ENCODE measurements at regions not wholly inside any gene's neighbourhood (a gene's known extent, or its start where the extent isn't known, plus 50 kb on each side); places are given as distances from the start of the nearest gene placed in this dataset.

GRCh38 chr13:105297839-105298238 lies 1237.6 kb downstream of the EFNB2 start:
- ATAC-seq (no peak), DNase-seq (no peak)
- Mint-ChIP-seq H3K9me3 (peaks cover 0 to 11% (median 0%) of the 10 kb centered on the region in 9 donors), H3K4me3 (no peak overlapping the region), H3K27ac (peak overlapping the region in 1 of 10 donors; percentile 31), H3K36me3 (no peaks in the 10 kb centered on the region), H3K27me3 (no peaks in the 10 kb centered on the region), H3K4me1 (no peaks in the 10 kb centered on the region)
- POLR2A ChIA-PET, result no interaction called here

- H3K36me3 Mint-ChIP-seq, result no peaks in the 10 kb centered on the region
These were observed 1243.5 kb downstream of the EFNB2 start for GRCh38 chr13:105291987-105292386.

GRCh38 chr13:105290596-105290995 lies 1244.9 kb downstream of the EFNB2 start:
- DNase-seq, result no peak
- POLR2A ChIA-PET, result no interaction called here
- ATAC-seq, result no peak
- H3K4me1 Mint-ChIP-seq, result no peaks in the 10 kb centered on the region
- no peaks in the 10 kb centered on the region for H3K27me3 Mint-ChIP-seq
- H3K36me3 Mint-ChIP-seq, result no peaks in the 10 kb centered on the region
- H3K9me3 Mint-ChIP-seq, result peaks cover 0 to 8% (median 0%) of the 10 kb centered on the region in 9 donors
- H3K27ac Mint-ChIP-seq, result no peak overlapping the region
- H3K4me3 Mint-ChIP-seq, result no peak overlapping the region

More at GRCh38 chr13:105291987-105292386, 1243.5 kb downstream of the EFNB2 start:
- Mint-ChIP-seq H3K9me3 (peaks cover 0 to 11% (median 0%) of the 10 kb centered on the region in 9 donors), H3K4me1 (no peaks in the 10 kb centered on the region), H3K27me3 (no peaks in the 10 kb centered on the region), H3K27ac (no peak overlapping the region), H3K4me3 (no peak overlapping the region)
- DNase-seq (no peak), ATAC-seq (no peak)
- POLR2A ChIA-PET, result no interaction called here

- Mint-ChIP-seq H3K4me1 (no peaks in the 10 kb centered on the region), H3K27ac (no peak overlapping the region), H3K27me3 (no peaks in the 10 kb centered on the region), H3K36me3 (no peaks in the 10 kb centered on the region), H3K4me3 (no peak overlapping the region), H3K9me3 (peaks cover 0 to 7% (median 0%) of the 10 kb centered on the region in 9 donors)
- POLR2A ChIA-PET, result no interaction called here
- no peak for ATAC-seq
- no peak for DNase-seq
These were observed 1249.9 kb downstream of the EFNB2 start for GRCh38 chr13:105285526-105285925.

- Mint-ChIP-seq H3K4me3 (no peak overlapping the region), H3K27me3 (no peaks in the 10 kb centered on the region), H3K4me1 (no peaks in the 10 kb centered on the region), H3K27ac (no peak overlapping the region), H3K9me3 (peaks cover 0 to 7% (median 0%) of the 10 kb centered on the region in 9 donors), H3K36me3 (no peaks in the 10 kb centered on the region)
- ATAC-seq (no peak), DNase-seq (no peak)
- POLR2A ChIA-PET, result no interaction called here
These were observed 1252.8 kb downstream of the EFNB2 start for GRCh38 chr13:105282406-105283285.

GRCh38 chr13:105278943-105279381 lies 1256.5 kb downstream of the EFNB2 start:
- Mint-ChIP-seq H3K36me3 (no peaks in the 10 kb centered on the region), H3K4me1 (no peaks in the 10 kb centered on the region), H3K27ac (no peak overlapping the region), H3K4me3 (no peak overlapping the region), H3K27me3 (peaks cover 0 to 2% (median 0%) of the 10 kb centered on the region in 5 donors), H3K9me3 (no peaks in the 10 kb centered on the region)
- POLR2A ChIA-PET, result no interaction called here
- ATAC-seq (no peak), DNase-seq (no peak)

- Mint-ChIP-seq H3K27me3 (peaks cover 0 to 4% (median 0%) of the 10 kb centered on the region in 5 donors), H3K9me3 (no peaks in the 10 kb centered on the region), H3K4me1 (peaks cover 0 to 7% (median 2%) of the 10 kb centered on the region in 4 donors), H3K27ac (no peak overlapping the region), H3K36me3 (no peaks in the 10 kb centered on the region), H3K4me3 (no peak overlapping the region)
- POLR2A ChIA-PET, result no interaction called here
- no peak for ATAC-seq
- DNase-seq, result no peak
These were observed 1258.9 kb downstream of the EFNB2 start for GRCh38 chr13:105276571-105276970.

DNA sequence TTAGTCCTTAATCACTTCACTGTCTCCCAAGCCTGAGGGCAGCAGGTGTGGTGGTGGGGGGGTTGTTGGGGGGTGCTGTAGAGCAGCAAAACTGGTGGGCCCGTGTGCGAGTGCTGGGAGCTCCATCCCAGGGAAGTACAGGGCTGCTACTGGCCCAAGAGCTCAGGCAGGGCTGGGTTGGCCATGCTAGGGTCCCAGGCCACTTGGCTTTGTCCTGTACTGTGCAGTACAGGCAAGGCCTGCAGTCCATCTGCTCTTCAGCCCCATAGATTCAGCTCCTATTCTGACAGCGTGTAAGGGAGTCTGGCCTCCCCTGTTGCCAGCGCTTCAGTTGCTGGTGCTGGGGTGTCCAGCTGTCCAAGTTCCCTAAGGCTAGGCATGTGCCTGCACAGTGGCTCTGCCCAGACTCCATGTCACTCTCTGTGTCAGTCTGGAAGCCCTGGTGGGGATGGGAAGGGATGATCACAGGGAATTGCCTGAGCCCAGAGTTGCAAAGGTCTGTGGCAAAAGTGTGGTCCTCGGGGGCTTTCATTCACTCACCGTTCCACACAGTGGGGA lies 1261.7 kb downstream of the EFNB2 start:
- no peaks in the 10 kb centered on the region for H3K36me3 Mint-ChIP-seq
- H3K27me3 Mint-ChIP-seq, result peaks cover 0 to 4% (median 0%) of the 10 kb centered on the region in 5 donors

GRCh38 chr13:105272660-105273631 lies 1262.5 kb downstream of the EFNB2 start:
- H3K4me3 Mint-ChIP-seq, result peak overlapping the region in 3 of 10 donors; percentile 7 to 40 (median 28)

More for the DNA sequence above, 1261.7 kb downstream of the EFNB2 start:
- no peak for ATAC-seq
- POLR2A ChIA-PET, result no interaction called here
- Mint-ChIP-seq H3K4me3 (no peak overlapping the region), H3K27ac (no peak overlapping the region), H3K9me3 (no peaks in the 10 kb centered on the region), H3K4me1 (peaks cover 0 to 7% (median 2%) of the 10 kb centered on the region in 4 donors)
- no peak for DNase-seq

GRCh38 chr13:105266615-105267014 lies 1268.8 kb downstream of the EFNB2 start:
- Mint-ChIP-seq H3K9me3 (no peaks in the 10 kb centered on the region), H3K4me3 (no peak overlapping the region), H3K4me1 (no peaks in the 10 kb centered on the region), H3K36me3 (no peaks in the 10 kb centered on the region), H3K27ac (no peak overlapping the region), H3K27me3 (no peaks in the 10 kb centered on the region)
- DNase-seq (no peak), ATAC-seq (no peak)
- POLR2A ChIA-PET, result no interaction called here

More at GRCh38 chr13:105272660-105273631, 1262.5 kb downstream of the EFNB2 start:
- no peak for DNase-seq
- peak overlapping the region in 1 of 10 donors; percentile 68 for H3K27ac Mint-ChIP-seq
- POLR2A ChIA-PET, result no interaction called here
- no peaks in the 10 kb centered on the region for H3K9me3 Mint-ChIP-seq
- ATAC-seq, result no peak
- peaks cover 0 to 4% (median 0%) of the 10 kb centered on the region in 5 donors for H3K27me3 Mint-ChIP-seq
- no peaks in the 10 kb centered on the region for H3K36me3 Mint-ChIP-seq
- H3K4me1 Mint-ChIP-seq, result peaks cover 0 to 7% (median 2%) of the 10 kb centered on the region in 4 donors

DNA sequence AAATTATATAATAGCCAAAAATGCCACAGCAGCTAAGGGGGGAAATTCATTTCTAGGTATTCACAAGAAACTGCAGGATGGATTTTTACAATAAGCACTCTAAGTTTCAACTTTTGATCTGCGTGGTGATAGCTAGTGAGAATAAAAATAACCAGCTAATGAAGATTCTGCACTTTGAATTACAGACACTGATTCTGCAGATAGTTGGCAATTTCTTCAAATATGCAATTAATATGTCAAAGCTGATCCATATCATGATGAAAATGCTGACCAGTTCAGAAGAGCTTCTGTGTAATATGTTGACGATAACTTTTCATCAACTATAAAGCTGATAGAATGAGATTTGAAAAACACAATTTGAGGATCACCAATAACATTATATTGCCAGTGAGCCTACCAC lies 1272.9 kb downstream of the EFNB2 start:
- no peak for ATAC-seq
- DNase-seq, result no peak
- no peak overlapping the region for H3K27ac Mint-ChIP-seq
- H3K4me3 Mint-ChIP-seq, result no peak overlapping the region
- POLR2A ChIA-PET, result no interaction called here
- no peaks in the 10 kb centered on the region for H3K4me1 Mint-ChIP-seq
- H3K36me3 Mint-ChIP-seq, result no peaks in the 10 kb centered on the region
- no peaks in the 10 kb centered on the region for H3K27me3 Mint-ChIP-seq
- H3K9me3 Mint-ChIP-seq, result no peaks in the 10 kb centered on the region

GRCh38 chr13:105259426-105259825 lies 1276.0 kb downstream of the EFNB2 start:
- Mint-ChIP-seq H3K9me3 (no peaks in the 10 kb centered on the region), H3K27ac (no peak overlapping the region), H3K4me3 (no peak overlapping the region), H3K36me3 (no peaks in the 10 kb centered on the region), H3K27me3 (no peaks in the 10 kb centered on the region), H3K4me1 (no peaks in the 10 kb centered on the region)
- DNase-seq, result no peak
- POLR2A ChIA-PET, result no interaction called here
- no peak for ATAC-seq

GRCh38 chr13:105255472-105255871 lies 1280.0 kb downstream of the EFNB2 start:
- no peaks in the 10 kb centered on the region for H3K4me1 Mint-ChIP-seq
- no peak overlapping the region for H3K27ac Mint-ChIP-seq
- H3K4me3 Mint-ChIP-seq, result no peak overlapping the region
- no peak for DNase-seq
- POLR2A ChIA-PET, result no interaction called here
- no peaks in the 10 kb centered on the region for H3K27me3 Mint-ChIP-seq
- no peaks in the 10 kb centered on the region for H3K36me3 Mint-ChIP-seq
- H3K9me3 Mint-ChIP-seq, result no peaks in the 10 kb centered on the region
- no peak for ATAC-seq

Data from naive thymus-derived CD8-positive, alpha-beta T cell (primary cell).